AG10803 (cell line): ENCODE measurements at regions not wholly inside any gene's neighbourhood (a gene's known extent, or its start where the extent isn't known, plus 50 kb on each side); places are given as distances from the start of the nearest gene placed in this dataset.

Experiments used
- DNase-seq: peaks from one replicate; pipeline ENCODE4 v3.0.0; 2010; ENCODE audit warnings: low read depth
- H3K4me3 ChIP-seq: 2 replicates; pipeline ENCODE4 v1.5.1; 2011; ENCODE audit warnings: mild to moderate bottlenecking, low read length, control low read depth
- CTCF ChIP-seq: conservative IDR thresholded peaks from 2 replicates; pipeline ENCODE4 v1.5.1; 2011; ENCODE audit warnings: mild to moderate bottlenecking, low read length, control low read depth, inconsistent platforms

DNA sequence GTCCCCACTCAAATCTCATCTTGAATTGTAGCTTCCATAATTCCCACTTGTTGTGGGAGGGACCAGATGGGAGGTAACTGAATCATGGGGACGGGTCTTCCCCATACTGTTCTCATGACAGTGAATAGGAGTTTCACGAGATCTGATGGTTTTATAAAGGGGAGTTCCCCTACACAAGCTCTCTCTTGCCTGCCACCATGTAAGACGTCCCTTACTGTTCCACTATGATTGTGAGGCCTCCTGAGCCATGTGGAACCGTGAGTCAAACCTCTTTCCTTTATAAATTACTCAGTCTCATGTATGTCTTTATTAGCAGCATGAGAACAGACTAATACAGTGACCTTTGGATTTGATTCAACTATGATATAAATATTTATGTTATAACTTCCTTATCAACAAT, 78.0 kb downstream of the CYRIA start:
- DNase-seq = no peak
- H3K4me3 ChIP-seq = no peak overlapping the region
- TF ChIP-seq CTCF = no peak

- TF ChIP-seq CTCF = no peak
- DNase-seq = no peak
- H3K4me3 ChIP-seq = no peak overlapping the region
Measured at GRCh38 chr2:16584824-16585540, 80.7 kb downstream of the CYRIA start.

GRCh38 chr2:16584084-16584483, 81.5 kb downstream of the CYRIA start:
- no peak for TF ChIP-seq CTCF

GRCh38 chr2:16581241-16581640, 84.4 kb downstream of the CYRIA start:
- no peak for TF ChIP-seq CTCF
- no peak for DNase-seq

More at GRCh38 chr2:16584084-16584483, 81.5 kb downstream of the CYRIA start:
- no peak overlapping the region for H3K4me3 ChIP-seq
- no peak for DNase-seq

DNA sequence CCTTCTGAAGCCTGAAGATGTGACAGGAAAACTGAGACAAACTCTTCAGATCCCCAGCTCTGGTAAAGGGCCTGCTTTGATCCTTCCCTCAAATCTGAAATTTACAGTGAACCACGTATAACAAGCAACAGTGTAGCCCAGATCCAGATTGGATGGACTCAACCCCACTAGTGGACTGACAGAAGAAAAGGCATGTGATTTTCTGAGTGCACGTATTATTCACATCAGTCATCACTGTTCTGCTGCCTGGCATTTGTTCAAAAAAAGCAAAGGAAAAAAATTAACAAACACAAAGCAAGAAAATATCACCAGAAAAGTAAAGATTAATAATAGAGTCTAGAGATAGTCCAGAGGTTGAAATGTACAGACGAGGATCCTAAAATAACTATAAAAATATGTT, 87.6 kb downstream of the CYRIA start:
- no peak for DNase-seq
- no peak overlapping the region for H3K4me3 ChIP-seq
- no peak for TF ChIP-seq CTCF

More at GRCh38 chr2:16581241-16581640, 84.4 kb downstream of the CYRIA start:
- no peak overlapping the region for H3K4me3 ChIP-seq

GRCh38 chr2:16570516-16570915, 95.1 kb downstream of the CYRIA start:
- TF ChIP-seq CTCF = no peak
- H3K4me3 ChIP-seq = no peak overlapping the region
- no peak for DNase-seq

DNA sequence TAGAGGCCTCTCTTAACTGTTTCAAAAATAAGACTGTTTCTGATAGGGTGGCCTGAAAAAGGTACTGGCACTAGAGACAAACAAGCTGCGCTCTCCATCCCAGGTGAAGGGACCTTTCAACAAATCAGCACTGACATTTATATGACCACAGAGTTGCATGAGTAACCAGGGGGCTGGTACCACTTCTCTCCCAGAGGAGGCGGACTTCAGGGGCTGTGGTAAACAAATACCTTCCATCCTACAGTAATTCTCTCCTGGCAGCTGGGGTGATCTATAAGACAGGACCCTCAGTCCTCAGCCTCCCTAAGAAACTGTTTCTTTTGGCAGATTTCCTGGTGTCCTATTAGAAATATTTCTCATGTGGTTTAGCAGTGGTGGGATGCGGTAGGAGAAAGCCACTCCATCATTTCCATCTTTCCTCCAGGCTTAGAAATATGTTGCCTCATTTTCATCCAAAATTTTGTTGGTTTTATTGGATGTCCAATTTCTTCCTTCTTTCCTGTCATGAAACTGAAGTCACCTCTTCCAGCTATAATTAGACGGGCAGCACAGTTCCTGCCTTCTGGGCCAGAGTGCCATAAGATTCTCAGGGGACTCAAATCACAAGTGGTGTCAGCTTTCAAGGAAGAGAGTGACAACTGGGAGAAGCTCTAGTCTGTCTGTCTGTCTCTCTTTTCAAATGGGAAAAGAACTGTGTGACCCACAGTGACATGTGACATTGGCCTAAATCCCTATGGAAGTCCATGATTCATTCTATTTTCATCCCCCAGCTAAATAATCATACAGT, 96.4 kb downstream of the CYRIA start:
- no peak for DNase-seq
- no peak overlapping the region for H3K4me3 ChIP-seq
- TF ChIP-seq CTCF = no peak
